CD14-positive monocyte (primary cell): ENCODE measurements at regions not wholly inside any gene's neighbourhood (a gene's known extent, or its start where the extent isn't known, plus 50 kb on each side); places are given as distances from the start of the nearest gene placed in this dataset.

ENCODE experiments used
- DNase-seq, 3 donors: peaks; one replicate each; pipeline ENCODE4 v3.0.0-alpha.2; 2011 to 2022
- H2AFZ ChIP-seq: 2 replicates; pipeline ENCODE4 v1.6.0; 2012; ENCODE audit warnings: mild to moderate bottlenecking, low read depth, low read length, inconsistent platforms; ENCODE audit not compliant: insufficient read depth, poor library complexity, severe bottlenecking
- H3K27ac ChIP-seq, 2 donors: 1 replicate in 1 of 2; 2 replicates in 1 of 2; pipeline ENCODE4 v1.5.1; 2012 to 2013; ENCODE audit warnings: low read length in 2 of 2, control low read depth in 1 of 2, inconsistent platforms in 1 of 2, low read depth in 1 of 2, mild to moderate bottlenecking in 1 of 2
- H3K27me3 ChIP-seq, 2 donors: one replicate each; pipeline versions ENCODE4 v1.6.0 to v1.6.1; 2011 to 2013; ENCODE audit warnings: low read length in 2 of 2; ENCODE audit not compliant: control insufficient read depth in 2 of 2, insufficient read depth in 2 of 2
- H3K36me3 ChIP-seq, 2 donors: replicated peaks in 1 of 2; 1 replicate in 1 of 2; 2 replicates in 1 of 2; pipeline versions ENCODE4 v1.5.1 to v1.6.1; 2012 to 2013; ENCODE audit warnings: low read length in 2 of 2, control low read depth in 1 of 2, inconsistent platforms in 1 of 2, mild to moderate bottlenecking in 1 of 2; ENCODE audit not compliant: insufficient read depth in 2 of 2, control insufficient read depth in 1 of 2
- H3K4me1 ChIP-seq, 2 donors: 1 replicate in 1 of 2; 2 replicates in 1 of 2; pipeline versions ENCODE4 v1.5.1 to v1.6.1; 2012 to 2013; ENCODE audit warnings: low read length in 2 of 2, control low read depth in 1 of 2, inconsistent platforms in 1 of 2, mild to moderate bottlenecking in 1 of 2, moderate library complexity in 1 of 2; ENCODE audit not compliant: insufficient read depth in 2 of 2, control insufficient read depth in 1 of 2
- H3K4me2 ChIP-seq: replicated peaks from 2 replicates; pipeline ENCODE3; 2012; ENCODE audit warnings: low read length, moderate library complexity, mild to moderate bottlenecking; ENCODE audit not compliant: poor library complexity, severe bottlenecking; ENCODE audit errors: extremely low read depth
- H3K4me3 ChIP-seq, 3 experiments: fragments of 200-600 bp in 1 of 3; sonication (generic) in 1 of 3; replicated peaks in 1 of 3; 1 replicate in 2 of 3; 2 replicates in 1 of 3; pipeline ENCODE4 v1.5.1; 2011 to 2013; ENCODE audit warnings: low read length in 3 of 3, mild to moderate bottlenecking in 3 of 3, control low read depth in 2 of 3, low read depth in 2 of 3, inconsistent platforms in 1 of 3, moderate library complexity in 1 of 3
- H3K79me2 ChIP-seq: 2 replicates; pipeline ENCODE4 v1.6.0; 2012; ENCODE audit warnings: mild to moderate bottlenecking, control low read depth, inconsistent platforms, low read length, moderate library complexity; ENCODE audit not compliant: insufficient read depth
- H3K9ac ChIP-seq: 2 replicates; pipeline ENCODE4 v1.6.0; 2017; ENCODE audit warnings: low read length, mild to moderate bottlenecking; ENCODE audit not compliant: insufficient read depth, poor library complexity, severe bottlenecking
- H3K9me3 ChIP-seq, 2 donors: replicated peaks in 1 of 2; 1 replicate in 1 of 2; 2 replicates in 1 of 2; pipeline versions ENCODE4 v1.5.1 to v1.6.1; 2012 to 2013; ENCODE audit warnings: low read length in 2 of 2, control low read depth in 1 of 2; ENCODE audit not compliant: control insufficient read depth in 1 of 2, insufficient read depth in 1 of 2
- H4K20me1 ChIP-seq: 2 replicates; pipeline ENCODE4 v1.6.0; 2012; ENCODE audit warnings: mild to moderate bottlenecking, low read length, control low read depth, moderate library complexity; ENCODE audit not compliant: insufficient read depth
- H3K27ac Mint-ChIP-seq, 7 donors: one replicate each; pipeline ENCODE4 v1.8.0; 2020; ENCODE audit warnings: mild to moderate bottlenecking in 7 of 7, mixed read lengths in 7 of 7, moderate library complexity in 6 of 7, inconsistent platforms in 2 of 7
- H3K27me3 Mint-ChIP-seq, 3 donors: one replicate each; pipeline ENCODE4 v1.8.0; 2021 to 2022; ENCODE audit warnings: low read depth in 3 of 3, mild to moderate bottlenecking in 3 of 3, mixed read lengths in 3 of 3, moderate library complexity in 3 of 3, inconsistent platforms in 1 of 3
- H3K36me3 Mint-ChIP-seq, 2 donors: one replicate each; pipeline ENCODE4 v1.8.0; 2020; ENCODE audit warnings: mixed read lengths in 2 of 2, inconsistent platforms in 1 of 2, mild to moderate bottlenecking in 1 of 2
- H3K4me1 Mint-ChIP-seq: one replicate; pipeline ENCODE4 v1.8.0; 2020; ENCODE audit warnings: mild to moderate bottlenecking, mixed read lengths
- H3K4me3 Mint-ChIP-seq, 2 donors: one replicate each; pipeline ENCODE4 v1.8.0; 2020; ENCODE audit warnings: mild to moderate bottlenecking in 2 of 2, mixed read lengths in 2 of 2, moderate library complexity in 1 of 2
- H3K9me3 Mint-ChIP-seq, 7 donors: one replicate each; pipeline ENCODE4 v1.8.0; 2020 to 2022; ENCODE audit warnings: mixed read lengths in 7 of 7, mild to moderate bottlenecking in 6 of 7, moderate library complexity in 6 of 7, inconsistent platforms in 2 of 7
- CTCF ChIP-seq: fragments of 200-600 bp; IDR thresholded peaks from one replicate; pipeline ENCODE4 v1.8.0; 2022; ENCODE audit warnings: antibody characterized with exemption, mild to moderate bottlenecking
- WGBS: methylation state at CpG from one replicate; pipeline ENCODE4 v1.1.5; 2013; ENCODE audit warnings: missing lambda C conversion rate; ENCODE audit not compliant: insufficient coverage; 5-methylcytosine and 5-hydroxymethylcytosine counted together
- intact Hi-C, 2 donors: fragments of 100-400 bp; cut with micrococcal nuclease; formaldehyde crosslinking; loops; one replicate each; pipeline versions ENCODE4 v1.15.0 to v1.15.1; 2023

- peak overlapping the region; percentile 42 to 90 (median 72) for H3K27ac Mint-ChIP-seq
- no peaks in the 10 kb centered on the region for H3K79me2 ChIP-seq
- H3K36me3 Mint-ChIP-seq: no peaks in the 10 kb centered on the region
- H3K4me3 Mint-ChIP-seq: peak overlapping the region; percentile 77 to 93
- peak; percentile 83 for TF ChIP-seq CTCF
- no peaks in the 10 kb centered on the region for H3K36me3 ChIP-seq
- 21% methylated on average over 26 of the region's 30 CpGs for WGBS
- intact Hi-C loops: loop anchor here (5.0 kb wide), 3 partner anchors 93 to 223 kb away; no protein-coding TSS in a partner anchor
- no peaks in the 10 kb centered on the region for H4K20me1 ChIP-seq
- peaks cover 0 to 1% (median 0%) of the 10 kb centered on the region in 3 donors for H3K27me3 Mint-ChIP-seq
- peak overlapping the region; percentile 37 to 65 for H3K27ac ChIP-seq
- peak overlapping the region; percentile 86 for H3K4me2 ChIP-seq
- no peaks in the 10 kb centered on the region for H3K27me3 ChIP-seq
- H3K9me3 ChIP-seq: no peaks in the 10 kb centered on the region
- H3K4me3 ChIP-seq: peak overlapping the region; percentile 40 to 73 (median 61)
- DNase-seq: peak; percentile 68 to 78 (median 74)
- peaks cover 0 to 3% (median 0%) of the 10 kb centered on the region in 7 donors for H3K9me3 Mint-ChIP-seq
- H2AFZ ChIP-seq: peak overlapping the region; percentile 73
- peaks cover 36 to 37% of the 10 kb centered on the region in 2 donors for H3K4me1 ChIP-seq
- peak overlapping the region; percentile 63 for H3K9ac ChIP-seq
- H3K4me1 Mint-ChIP-seq: peaks cover 35% of the 10 kb centered on the region
These were observed 125.5 kb upstream of the ZNF516 start for GRCh38 chr18:76620321-76621170.

- no peaks in the 10 kb centered on the region for H3K79me2 ChIP-seq
- H3K9ac ChIP-seq: peak overlapping the region; percentile 63
- peaks cover 35% of the 10 kb centered on the region for H3K4me1 Mint-ChIP-seq
- peak overlapping the region; percentile 86 for H3K4me2 ChIP-seq
- TF ChIP-seq CTCF: no peak
- WGBS: 28% methylated on average over 20 of the region's 27 CpGs
- peaks cover 0 to 3% (median 0%) of the 10 kb centered on the region in 7 donors for H3K9me3 Mint-ChIP-seq
- H3K4me1 ChIP-seq: peaks cover 36 to 37% of the 10 kb centered on the region in 2 donors
- no peaks in the 10 kb centered on the region for H3K36me3 ChIP-seq
- no peaks in the 10 kb centered on the region for H3K36me3 Mint-ChIP-seq
- peak overlapping the region; percentile 73 for H2AFZ ChIP-seq
- H3K27me3 Mint-ChIP-seq: peaks cover 0 to 1% (median 0%) of the 10 kb centered on the region in 3 donors
- intact Hi-C loops: loop anchor here (5.0 kb wide), 3 partner anchors 92 to 222 kb away; no protein-coding TSS in a partner anchor
- H3K27me3 ChIP-seq: no peaks in the 10 kb centered on the region
- DNase-seq: peak in 1 of 3 donors; percentile 44
- no peaks in the 10 kb centered on the region for H4K20me1 ChIP-seq
- peak overlapping the region; percentile 65 to 83 for H3K27ac ChIP-seq
- peak overlapping the region; percentile 80 to 91 (median 89) for H3K27ac Mint-ChIP-seq
- H3K9me3 ChIP-seq: no peaks in the 10 kb centered on the region
- H3K4me3 Mint-ChIP-seq: peak overlapping the region; percentile 77 to 93
- H3K4me3 ChIP-seq: peak overlapping the region; percentile 40 to 73 (median 61)
These were observed 124.7 kb upstream of the ZNF516 start for GRCh38 chr18:76619621-76620315.
